DND-41 (cell line): ENCODE measurements at regions not wholly inside any gene's neighbourhood (a gene's known extent, or its start where the extent isn't known, plus 50 kb on each side); places are given as distances from the start of the nearest gene placed in this dataset.

ENCODE experiments used
- ATAC-seq: fragments of 200-7000 bp; cut with Tn5 transposase; 3 replicates; pipeline ENCODE4 v1.9.1; 2021; ENCODE audit warnings: low read depth; ENCODE audit not compliant: insufficient read depth
- DNase-seq: peaks from one replicate; pipeline ENCODE4 v3.0.0-alpha.2; 2020
- H2AFZ ChIP-seq: 2 replicates; pipeline ENCODE4 v1.6.0; 2012; ENCODE audit warnings: low read depth, low read length
- H3K27ac ChIP-seq: 2 replicates; pipeline ENCODE4 v1.5.1; 2012; ENCODE audit warnings: low read length, inconsistent platforms
- H3K27me3 ChIP-seq: fragments of 200-600 bp; sonication (generic); 2 replicates; pipeline ENCODE4 v1.6.0; 2012; ENCODE audit warnings: low read length, mild to moderate bottlenecking, inconsistent platforms; ENCODE audit not compliant: insufficient read depth, poor library complexity
- H3K36me3 ChIP-seq: 2 replicates; pipeline ENCODE4 v1.5.1; 2012; ENCODE audit warnings: low read length, inconsistent platforms; ENCODE audit not compliant: insufficient read depth
- H3K4me1 ChIP-seq: 2 replicates; pipeline ENCODE4 v1.5.1; 2012; ENCODE audit warnings: mild to moderate bottlenecking, low read length; ENCODE audit not compliant: insufficient read depth
- H3K4me2 ChIP-seq: 2 replicates; pipeline ENCODE4 v1.6.0; 2012; ENCODE audit warnings: mild to moderate bottlenecking, moderate library complexity, low read length, inconsistent platforms; ENCODE audit not compliant: insufficient read depth
- H3K4me3 ChIP-seq, 2 experiments: fragments of 200-600 bp in 1 of 2; shearing (Covaris generic) in 1 of 2; 2 replicates each; pipeline ENCODE4 v1.5.1; 2012 to 2016; ENCODE audit warnings: inconsistent platforms in 2 of 2, low read length in 2 of 2, mild to moderate bottlenecking in 2 of 2, low read depth in 1 of 2, moderate library complexity in 1 of 2
- H3K79me2 ChIP-seq: 2 replicates; pipeline ENCODE4 v1.6.0; 2012; ENCODE audit warnings: low read length, inconsistent platforms; ENCODE audit not compliant: insufficient read depth
- H3K9ac ChIP-seq: 2 replicates; pipeline ENCODE4 v1.6.0; 2012; ENCODE audit warnings: low read depth, mild to moderate bottlenecking, inconsistent platforms, low read length, moderate library complexity
- H3K9me3 ChIP-seq: 2 replicates; pipeline ENCODE4 v1.5.1; 2012; ENCODE audit warnings: low read length, moderate library complexity, mild to moderate bottlenecking, inconsistent platforms; ENCODE audit not compliant: insufficient read depth, severe bottlenecking
- H4K20me1 ChIP-seq: 2 replicates; pipeline ENCODE4 v1.6.0; 2012; ENCODE audit warnings: low read length; ENCODE audit not compliant: insufficient read depth
- EZH2 ChIP-seq: IDR thresholded peaks from 3 replicates; pipeline ENCODE4 v1.6.1; 2012; ENCODE audit warnings: borderline replicate concordance, low read depth, mild to moderate bottlenecking, moderate library complexity, low read length, inconsistent platforms; ENCODE audit not compliant: severe bottlenecking
- TF ChIP-seq, protein P1 (sequence below): IDR thresholded peaks from 2 replicates; pipeline ENCODE4 v1.5.1; 2012; ENCODE audit warnings: borderline replicate concordance, low read length, moderate library complexity, mild to moderate bottlenecking; ENCODE audit not compliant: poor library complexity, severe bottlenecking; ENCODE audit errors: extremely low read depth

DNA sequence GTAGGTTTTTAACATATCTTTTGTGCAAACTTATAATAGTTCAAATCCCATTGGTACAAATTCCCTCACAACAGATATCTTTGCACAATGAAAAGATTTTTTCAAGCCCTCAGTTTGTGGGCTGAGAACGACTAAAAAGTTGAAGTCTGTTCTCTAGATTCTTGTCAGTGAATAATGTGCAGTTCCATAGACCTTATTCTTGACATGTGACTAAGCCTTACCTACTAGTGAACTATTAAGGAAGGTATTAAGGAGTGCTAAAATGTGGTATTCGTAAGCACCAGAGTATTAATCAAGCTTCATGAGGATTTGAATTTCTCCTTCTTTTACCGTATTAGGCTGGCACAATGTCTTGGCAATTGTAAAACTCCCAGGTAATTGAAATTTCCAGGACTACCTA is 205.6 kb upstream of the DMRTA1 start:
- no peaks in the 10 kb centered on the region for H4K20me1 ChIP-seq
- H3K27me3 ChIP-seq: no peaks in the 10 kb centered on the region
- no peaks in the 10 kb centered on the region for H3K4me1 ChIP-seq
- H3K4me3 ChIP-seq: no peak overlapping the region
- no peaks in the 10 kb centered on the region for H3K36me3 ChIP-seq
- H3K9ac ChIP-seq: no peak overlapping the region
- no peak overlapping the region for H2AFZ ChIP-seq
- DNase-seq (no peak), ATAC-seq (no peak)
- no peak for TF ChIP-seq EZH2
- TF ChIP-seq, protein P1, sequence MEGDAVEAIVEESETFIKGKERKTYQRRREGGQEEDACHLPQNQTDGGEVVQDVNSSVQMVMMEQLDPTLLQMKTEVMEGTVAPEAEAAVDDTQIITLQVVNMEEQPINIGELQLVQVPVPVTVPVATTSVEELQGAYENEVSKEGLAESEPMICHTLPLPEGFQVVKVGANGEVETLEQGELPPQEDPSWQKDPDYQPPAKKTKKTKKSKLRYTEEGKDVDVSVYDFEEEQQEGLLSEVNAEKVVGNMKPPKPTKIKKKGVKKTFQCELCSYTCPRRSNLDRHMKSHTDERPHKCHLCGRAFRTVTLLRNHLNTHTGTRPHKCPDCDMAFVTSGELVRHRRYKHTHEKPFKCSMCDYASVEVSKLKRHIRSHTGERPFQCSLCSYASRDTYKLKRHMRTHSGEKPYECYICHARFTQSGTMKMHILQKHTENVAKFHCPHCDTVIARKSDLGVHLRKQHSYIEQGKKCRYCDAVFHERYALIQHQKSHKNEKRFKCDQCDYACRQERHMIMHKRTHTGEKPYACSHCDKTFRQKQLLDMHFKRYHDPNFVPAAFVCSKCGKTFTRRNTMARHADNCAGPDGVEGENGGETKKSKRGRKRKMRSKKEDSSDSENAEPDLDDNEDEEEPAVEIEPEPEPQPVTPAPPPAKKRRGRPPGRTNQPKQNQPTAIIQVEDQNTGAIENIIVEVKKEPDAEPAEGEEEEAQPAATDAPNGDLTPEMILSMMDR: no peak
- no peak overlapping the region for H3K27ac ChIP-seq
- no peaks in the 10 kb centered on the region for H3K9me3 ChIP-seq
- H3K4me2 ChIP-seq: no peak overlapping the region
- no peaks in the 10 kb centered on the region for H3K79me2 ChIP-seq

DNA sequence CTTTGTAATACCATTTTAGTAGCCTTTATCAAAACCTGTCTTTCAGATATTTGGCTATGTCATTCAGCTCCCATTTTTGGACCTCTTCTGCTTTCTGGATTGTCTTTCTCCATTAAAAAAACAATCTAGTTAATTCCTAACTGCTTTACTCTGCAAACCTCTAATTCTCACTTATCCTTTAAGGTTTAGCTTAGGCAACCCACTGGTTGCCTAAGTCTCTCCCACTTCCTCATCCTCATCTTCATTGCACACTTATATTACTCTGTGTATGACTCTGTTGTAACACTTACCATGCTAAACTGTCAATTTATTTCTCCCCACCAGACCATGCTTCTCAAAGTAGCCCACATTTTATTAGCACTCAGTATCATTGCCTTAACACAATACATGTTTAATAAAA is 205.0 kb upstream of the DMRTA1 start:
- Histone ChIP-seq H3K4me1 (no peaks in the 10 kb centered on the region), H4K20me1 (no peaks in the 10 kb centered on the region), H3K4me3 (no peak overlapping the region), H3K9me3 (no peaks in the 10 kb centered on the region), H3K27me3 (no peaks in the 10 kb centered on the region), H3K79me2 (no peaks in the 10 kb centered on the region), H2AFZ (no peak overlapping the region), H3K36me3 (no peaks in the 10 kb centered on the region), H3K4me2 (no peak overlapping the region), H3K27ac (no peak overlapping the region), H3K9ac (no peak overlapping the region)
- no peak for DNase-seq
- TF ChIP-seq EZH2: no peak
- TF ChIP-seq, protein P1: no peak
- ATAC-seq: no peak

DNA sequence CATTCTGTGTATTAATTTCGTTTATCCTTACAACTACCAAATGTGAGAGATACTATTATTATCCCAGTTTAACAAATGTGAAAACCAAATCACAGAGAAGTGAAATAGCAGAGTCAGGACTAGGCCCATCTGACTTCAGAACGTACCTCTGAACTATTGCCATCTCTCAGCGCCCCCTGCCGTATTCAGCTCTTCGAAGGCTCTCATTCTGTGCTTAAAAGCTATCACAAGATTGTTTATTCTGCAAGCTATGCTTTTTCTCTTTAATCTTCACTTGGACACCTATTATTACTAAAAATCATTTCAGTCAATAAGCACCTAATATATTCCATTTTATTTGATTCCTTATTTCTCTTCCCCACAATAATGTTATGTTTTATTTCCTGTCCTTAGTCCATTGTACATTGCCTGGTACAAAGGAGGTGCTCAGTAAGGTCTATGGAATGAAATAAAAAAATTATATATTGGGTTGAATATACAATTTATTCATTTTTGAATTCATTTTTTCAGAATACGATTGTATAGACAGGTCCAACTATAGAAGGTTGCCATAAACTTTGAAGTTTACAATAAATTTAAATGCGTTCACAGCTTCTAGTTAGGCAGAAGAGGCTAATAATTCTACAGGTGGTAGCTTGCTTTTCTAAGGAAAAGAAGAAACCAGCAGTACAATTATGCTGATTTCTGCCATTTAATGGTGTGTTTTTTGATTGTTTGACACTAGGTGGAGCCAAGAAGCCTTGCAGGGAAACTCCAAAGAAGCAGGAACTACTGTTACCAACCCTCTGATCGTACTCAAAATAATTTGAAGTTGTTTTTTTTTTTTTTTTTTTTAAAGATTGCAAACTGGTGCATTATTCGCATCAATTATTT is 202.2 kb upstream of the DMRTA1 start:
- H3K4me2 ChIP-seq: no peak overlapping the region
- no peak overlapping the region for H3K27ac ChIP-seq
- no peaks in the 10 kb centered on the region for H3K36me3 ChIP-seq
- H3K27me3 ChIP-seq: no peaks in the 10 kb centered on the region
- H2AFZ ChIP-seq: no peak overlapping the region
- H3K79me2 ChIP-seq: no peaks in the 10 kb centered on the region
- H3K9me3 ChIP-seq: no peaks in the 10 kb centered on the region
- peak; percentile 41 for DNase-seq
- peak; percentile 78 for ATAC-seq
- no peak overlapping the region for H3K4me3 ChIP-seq
- TF ChIP-seq EZH2: no peak
- TF ChIP-seq, protein P1: peak; percentile 59
- H3K9ac ChIP-seq: no peak overlapping the region
- H4K20me1 ChIP-seq: no peaks in the 10 kb centered on the region
- no peaks in the 10 kb centered on the region for H3K4me1 ChIP-seq
